AG09309 (cell line): ENCODE measurements at regions not wholly inside any gene's neighbourhood (a gene's known extent, or its start where the extent isn't known, plus 50 kb on each side); places are given as distances from the start of the nearest gene placed in this dataset.
A peak's percentile ranks its signal among the peaks of the same experiment; 100 is the strongest.
"Not testable (repeated sequence)": the region's sequence is repeated elsewhere in the genome, so short reads cannot be mapped to it uniquely, and the experiment has no call there.

Experiments used
- DNase-seq: peaks from one replicate; pipeline ENCODE4 v3.0.0-alpha.2; 2010; ENCODE audit warnings: low read depth
- H3K4me3 ChIP-seq: 2 replicates; pipeline ENCODE4 v1.5.1; 2011; ENCODE audit warnings: mild to moderate bottlenecking, low read depth, low read length, moderate library complexity; ENCODE audit not compliant: control insufficient read depth
- TF ChIP-seq, protein P1 (sequence below): IDR thresholded peaks from 2 replicates; pipeline ENCODE4 v1.5.1; 2011; ENCODE audit warnings: mild to moderate bottlenecking, low read depth, low read length, inconsistent platforms; ENCODE audit not compliant: insufficient read depth, control insufficient read depth; ENCODE audit errors: missing control alignments

DNA sequence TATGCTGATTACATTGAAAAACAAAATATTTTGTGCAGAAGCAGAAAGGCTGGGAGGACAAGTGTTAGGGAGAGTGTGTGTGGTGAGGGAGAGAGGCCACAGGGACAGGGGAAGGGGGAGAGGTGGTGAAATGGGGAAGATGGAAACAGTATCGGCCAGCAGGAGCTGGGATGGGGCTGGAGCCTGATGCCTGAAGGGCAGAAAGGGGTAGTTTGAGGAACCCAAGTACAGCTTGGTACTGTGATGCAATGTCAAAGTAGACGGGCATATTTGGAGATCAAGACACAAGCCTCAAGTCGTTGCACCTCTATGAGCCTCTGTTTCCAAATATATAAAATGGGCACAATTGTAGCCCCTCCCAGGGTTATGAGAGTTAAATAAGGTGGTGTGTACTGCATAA lies 152.1 kb downstream of the LPIN1 start:
- H3K4me3 ChIP-seq, result no peak overlapping the region
- DNase-seq, result no peak
- TF ChIP-seq, protein P1, sequence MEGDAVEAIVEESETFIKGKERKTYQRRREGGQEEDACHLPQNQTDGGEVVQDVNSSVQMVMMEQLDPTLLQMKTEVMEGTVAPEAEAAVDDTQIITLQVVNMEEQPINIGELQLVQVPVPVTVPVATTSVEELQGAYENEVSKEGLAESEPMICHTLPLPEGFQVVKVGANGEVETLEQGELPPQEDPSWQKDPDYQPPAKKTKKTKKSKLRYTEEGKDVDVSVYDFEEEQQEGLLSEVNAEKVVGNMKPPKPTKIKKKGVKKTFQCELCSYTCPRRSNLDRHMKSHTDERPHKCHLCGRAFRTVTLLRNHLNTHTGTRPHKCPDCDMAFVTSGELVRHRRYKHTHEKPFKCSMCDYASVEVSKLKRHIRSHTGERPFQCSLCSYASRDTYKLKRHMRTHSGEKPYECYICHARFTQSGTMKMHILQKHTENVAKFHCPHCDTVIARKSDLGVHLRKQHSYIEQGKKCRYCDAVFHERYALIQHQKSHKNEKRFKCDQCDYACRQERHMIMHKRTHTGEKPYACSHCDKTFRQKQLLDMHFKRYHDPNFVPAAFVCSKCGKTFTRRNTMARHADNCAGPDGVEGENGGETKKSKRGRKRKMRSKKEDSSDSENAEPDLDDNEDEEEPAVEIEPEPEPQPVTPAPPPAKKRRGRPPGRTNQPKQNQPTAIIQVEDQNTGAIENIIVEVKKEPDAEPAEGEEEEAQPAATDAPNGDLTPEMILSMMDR, result no peak

DNA sequence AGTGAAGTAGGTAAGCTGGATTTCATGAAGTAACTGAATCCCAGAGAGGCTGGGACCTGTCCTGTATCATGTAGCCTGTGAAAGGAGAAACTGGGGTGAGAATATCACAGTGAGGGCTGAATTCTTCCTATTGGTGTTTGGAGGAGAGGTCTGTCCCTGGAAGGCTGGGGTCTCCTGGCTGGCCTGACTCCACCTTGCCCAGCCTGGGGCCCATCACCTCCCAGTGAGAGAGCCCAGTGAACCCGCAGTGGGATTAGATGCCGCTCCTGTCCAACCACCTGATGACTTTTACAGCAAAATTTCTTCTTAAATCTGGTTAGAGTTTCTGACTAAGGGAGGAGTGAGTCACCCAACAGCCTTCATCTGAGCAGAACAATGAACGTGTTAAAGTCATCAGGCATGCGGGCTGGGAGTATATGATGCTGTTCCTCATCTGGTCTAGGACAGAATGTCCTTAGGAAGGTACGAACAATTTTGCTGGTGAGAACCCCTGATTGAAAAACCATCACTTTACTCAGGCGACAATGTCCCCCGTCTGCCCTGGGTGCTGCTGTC lies 152.9 kb downstream of the LPIN1 start:
- H3K4me3 ChIP-seq, result no peak overlapping the region
- TF ChIP-seq, protein P1, result no peak
- peak; percentile 29 for DNase-seq

DNA sequence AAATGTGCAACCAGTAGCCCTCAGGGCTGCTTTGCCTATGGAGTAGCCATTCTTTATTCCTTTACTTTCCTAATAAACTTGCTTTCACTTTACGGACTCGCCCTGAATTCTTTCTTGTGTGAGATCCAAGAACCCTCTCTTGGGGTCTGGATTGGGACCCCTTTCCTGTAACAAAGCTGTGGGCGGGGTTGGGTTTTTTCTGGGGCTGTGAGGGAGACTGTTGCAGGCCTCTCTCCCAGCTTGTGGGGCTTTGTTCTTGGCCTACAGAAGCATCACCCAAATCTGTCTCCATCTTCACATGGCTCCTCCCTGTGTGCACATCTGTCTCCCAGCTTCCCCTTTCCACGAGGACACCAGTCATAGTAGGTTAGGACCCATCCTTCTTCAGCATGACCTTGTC lies 154.5 kb downstream of the LPIN1 start:
- H3K4me3 ChIP-seq, DNase-seq: not testable (repeated sequence)

DNA sequence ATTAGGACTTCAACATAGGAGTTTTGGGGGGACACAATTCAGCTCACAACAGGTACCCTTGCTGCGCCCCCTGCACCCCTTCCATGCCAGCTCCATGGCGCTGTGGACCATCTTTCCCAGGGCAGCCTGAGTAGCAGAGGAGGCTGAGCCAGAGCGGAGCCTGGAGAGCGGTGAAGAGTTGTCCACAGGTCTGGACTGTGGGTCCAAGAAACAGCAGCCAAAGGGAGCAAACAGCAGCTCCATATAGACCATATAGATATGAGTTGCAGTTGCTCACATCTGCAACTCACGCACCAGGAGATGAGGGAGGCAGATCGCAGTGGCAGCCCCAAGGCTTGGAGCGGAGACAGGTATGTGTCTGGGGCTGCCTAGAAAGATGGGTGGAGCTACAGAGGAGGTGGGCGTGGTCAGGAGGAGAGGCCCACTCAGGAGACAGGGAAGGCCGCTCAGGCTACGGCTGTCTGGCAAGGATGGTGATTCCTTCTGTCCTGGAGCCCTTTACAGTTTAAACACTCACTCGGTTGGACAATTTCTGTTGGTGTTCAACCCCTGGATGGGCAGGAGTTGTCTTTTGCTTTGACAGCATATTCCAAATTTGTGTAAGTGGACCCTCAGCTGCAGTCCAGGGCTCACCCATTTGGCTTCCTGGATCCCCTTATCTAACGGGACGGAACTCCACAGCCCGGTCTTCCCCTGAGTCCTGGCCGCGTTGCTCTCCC lies 155.1 kb downstream of the LPIN1 start:
- TF ChIP-seq, protein P1, result no peak
- H3K4me3 ChIP-seq, result no peak overlapping the region
- DNase-seq, result no peak

DNA sequence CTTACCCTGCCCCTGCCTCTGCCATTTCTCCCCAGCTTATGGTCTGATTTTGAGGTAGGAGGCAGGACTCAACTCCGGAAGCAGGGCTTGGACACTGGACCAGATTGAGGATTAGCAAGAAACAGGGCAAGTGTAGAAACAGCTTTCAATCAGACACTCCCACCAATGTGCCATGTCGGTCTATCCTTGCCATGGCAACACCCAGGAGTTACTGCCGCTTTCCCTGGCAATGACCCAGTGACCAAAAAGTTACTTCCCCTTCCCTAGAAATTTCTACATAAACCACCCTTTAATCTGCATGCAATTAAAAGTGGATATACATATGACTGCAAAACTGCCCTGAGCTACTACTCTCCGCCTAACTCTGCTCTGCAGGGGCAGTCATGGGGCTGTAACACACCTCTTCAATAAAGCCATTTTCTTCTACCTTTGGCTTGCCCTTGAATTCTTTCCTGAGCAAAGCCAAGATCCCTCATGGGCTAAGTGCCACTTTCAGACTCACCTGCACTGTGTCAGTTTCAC lies 156.7 kb downstream of the LPIN1 start:
- TF ChIP-seq, protein P1, result no peak
- no peak overlapping the region for H3K4me3 ChIP-seq
- DNase-seq, result no peak

DNA sequence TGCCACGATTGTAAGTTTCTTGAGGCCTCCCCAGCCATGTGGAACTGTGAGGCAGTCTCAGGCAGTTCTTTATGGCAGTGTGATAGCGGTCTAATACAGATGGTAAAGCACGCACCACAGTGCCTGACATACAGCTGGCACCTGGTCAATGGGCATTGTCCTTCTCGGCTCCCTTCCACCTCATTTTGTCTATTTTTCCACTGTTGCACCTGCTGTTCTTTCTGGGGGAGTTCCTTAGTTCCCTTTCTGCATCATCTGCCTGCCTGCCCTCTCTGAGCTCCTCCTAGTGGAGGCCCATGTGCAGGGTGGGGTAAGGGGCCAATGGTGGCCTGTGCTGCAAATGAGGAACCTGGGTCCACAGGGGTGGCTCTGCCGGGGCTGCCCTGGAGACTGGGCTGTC lies 157.6 kb downstream of the LPIN1 start:
- H3K4me3 ChIP-seq, result no peak overlapping the region
- DNase-seq, result no peak
- TF ChIP-seq, protein P1, result no peak

DNA sequence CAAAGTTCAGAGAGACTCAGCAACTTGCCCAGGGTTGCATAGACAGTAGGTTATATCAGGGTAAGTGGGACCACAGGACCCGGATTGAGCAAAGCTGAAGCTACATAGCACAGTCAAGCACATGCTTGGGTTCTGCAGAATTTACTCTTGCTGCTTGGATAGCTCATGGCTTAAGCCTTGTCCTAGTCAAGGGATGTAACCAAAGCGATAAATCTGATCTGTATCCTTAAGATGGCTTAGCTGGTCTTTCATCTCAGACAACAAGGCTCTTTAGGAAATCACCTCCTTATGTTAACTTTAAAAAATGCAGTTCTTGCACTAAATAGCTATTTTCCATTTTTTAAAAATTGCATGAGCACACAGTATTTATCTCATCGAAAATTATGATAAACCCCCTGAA lies 158.5 kb downstream of the LPIN1 start:
- TF ChIP-seq, protein P1, result no peak
- no peak overlapping the region for H3K4me3 ChIP-seq
- no peak for DNase-seq
